HG02571 (cell line): ENCODE measurements at regions not wholly inside any gene's neighbourhood (a gene's known extent, or its start where the extent isn't known, plus 50 kb on each side); places are given as distances from the start of the nearest gene placed in this dataset.
"Not testable (repeated sequence)": the region's sequence is repeated elsewhere in the genome, so short reads cannot be mapped to it uniquely, and the experiment has no call there.

ENCODE experiments used
- ATAC-seq: cut with Tn5 transposase; IDR thresholded peaks from one replicate; pipeline ENCODE4 v1.9.1; 2021; ENCODE audit warnings: mild to moderate bottlenecking, moderate library complexity; ENCODE audit not compliant: unreplicated experiment

- no peak for ATAC-seq
Observed at GRCh38 chr12:102669056-102669455, 188.7 kb upstream of the IGF1 start.

GRCh38 chr12:102666176-102666575 is 185.8 kb upstream of the IGF1 start:
- not testable (repeated sequence) for ATAC-seq

DNA sequence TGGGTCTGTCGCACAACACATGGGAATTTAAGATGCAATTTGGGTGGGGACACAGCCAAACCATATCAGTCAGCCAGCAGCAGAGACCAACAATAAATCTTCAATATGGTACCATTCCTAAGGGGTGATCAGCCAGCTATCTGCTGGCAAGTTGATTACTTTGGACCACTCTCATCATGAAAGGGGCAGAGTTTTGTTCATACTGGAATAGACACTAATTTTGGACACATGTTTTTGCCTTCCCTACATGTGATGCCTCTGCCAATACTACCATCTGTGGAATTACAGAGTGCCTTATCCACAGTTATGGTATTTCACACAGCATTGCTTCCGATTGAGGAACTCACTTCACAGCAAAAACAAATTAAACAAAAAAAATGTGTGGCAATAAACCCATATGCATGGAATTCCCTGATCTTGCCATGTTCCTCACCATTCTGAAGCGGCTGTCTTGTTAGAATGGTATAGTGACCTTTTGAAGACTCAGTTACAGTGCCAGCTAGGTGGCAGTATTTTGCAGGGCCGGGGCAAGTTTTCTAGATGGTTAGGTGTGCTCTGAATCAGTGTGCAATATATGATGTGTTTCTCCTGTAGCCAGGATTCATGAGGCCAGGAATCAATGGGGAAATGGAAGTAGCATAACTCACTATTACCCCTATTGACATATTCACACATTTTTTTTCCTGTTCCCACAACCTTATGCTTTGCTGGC is 179.0 kb upstream of the IGF1 start:
- no peak for ATAC-seq

DNA sequence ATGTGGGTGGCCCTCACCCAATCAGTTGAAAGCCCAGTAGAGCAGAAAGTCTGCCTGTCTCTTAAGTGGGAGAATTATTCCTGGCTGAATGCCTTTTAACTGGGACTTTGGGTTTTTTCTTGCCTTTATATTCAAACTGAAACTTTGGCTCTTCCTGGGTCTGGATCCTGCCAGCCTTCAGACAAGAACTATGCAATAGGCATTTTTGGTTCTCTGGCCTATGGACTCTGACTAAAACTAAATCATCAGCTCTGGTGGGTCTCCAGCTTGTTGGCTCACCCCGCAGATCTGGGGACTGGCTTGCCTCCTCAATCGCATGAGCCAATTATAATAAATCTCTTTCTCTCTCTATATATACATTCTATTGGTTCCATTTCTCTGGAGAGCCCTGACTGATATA is 173.0 kb upstream of the IGF1 start:
- no peak for ATAC-seq

DNA sequence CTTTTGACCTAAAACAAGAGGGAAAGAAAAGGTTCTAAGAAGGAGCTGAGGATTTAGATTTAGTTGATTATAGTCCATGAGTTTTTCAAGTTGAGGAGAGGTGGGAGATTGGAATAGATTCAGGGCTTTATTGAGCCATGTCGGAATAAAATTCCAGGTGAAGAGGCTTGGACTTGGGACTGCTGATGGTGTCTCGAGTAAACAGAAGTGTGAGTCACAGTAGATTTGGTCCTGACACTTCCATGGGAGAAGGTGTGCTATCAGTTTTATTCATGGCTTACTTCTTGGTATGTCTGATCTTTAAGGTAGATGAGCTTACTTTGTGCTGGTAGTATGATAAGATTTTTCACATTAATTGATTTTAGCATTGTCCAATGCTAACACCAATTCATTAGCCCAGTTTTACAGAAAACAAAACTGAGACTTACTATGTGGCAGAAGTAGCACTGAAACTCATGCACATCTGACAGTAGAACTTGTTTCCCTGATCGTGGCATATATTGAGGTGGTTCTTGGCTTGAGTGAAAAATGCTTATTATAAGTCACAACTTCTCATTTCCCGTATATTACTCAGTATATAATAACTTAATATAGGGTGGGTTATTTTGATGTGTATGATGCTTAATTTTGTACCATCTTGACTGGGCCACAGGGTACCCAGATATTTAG is 172.4 kb upstream of the IGF1 start:
- no peak for ATAC-seq

DNA sequence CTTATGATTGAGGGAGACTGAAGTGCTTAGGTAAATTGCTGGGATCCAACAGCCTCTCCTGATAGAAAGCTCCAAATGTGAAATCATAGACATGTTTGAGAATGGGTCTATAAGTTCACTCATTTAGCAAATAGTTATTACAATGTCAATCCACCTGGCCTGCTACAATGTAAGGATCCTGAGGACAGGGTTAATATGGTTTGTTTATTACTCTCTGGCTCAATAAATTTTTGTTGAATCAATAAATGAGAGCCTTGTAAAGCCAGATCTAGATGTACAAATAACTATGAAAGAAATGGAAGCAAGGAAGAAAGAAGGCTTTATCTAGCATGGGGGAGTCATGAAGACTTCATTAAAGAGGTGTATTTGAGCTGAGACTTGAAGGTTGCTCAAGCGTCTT is 165.6 kb upstream of the IGF1 start:
- no peak for ATAC-seq

DNA sequence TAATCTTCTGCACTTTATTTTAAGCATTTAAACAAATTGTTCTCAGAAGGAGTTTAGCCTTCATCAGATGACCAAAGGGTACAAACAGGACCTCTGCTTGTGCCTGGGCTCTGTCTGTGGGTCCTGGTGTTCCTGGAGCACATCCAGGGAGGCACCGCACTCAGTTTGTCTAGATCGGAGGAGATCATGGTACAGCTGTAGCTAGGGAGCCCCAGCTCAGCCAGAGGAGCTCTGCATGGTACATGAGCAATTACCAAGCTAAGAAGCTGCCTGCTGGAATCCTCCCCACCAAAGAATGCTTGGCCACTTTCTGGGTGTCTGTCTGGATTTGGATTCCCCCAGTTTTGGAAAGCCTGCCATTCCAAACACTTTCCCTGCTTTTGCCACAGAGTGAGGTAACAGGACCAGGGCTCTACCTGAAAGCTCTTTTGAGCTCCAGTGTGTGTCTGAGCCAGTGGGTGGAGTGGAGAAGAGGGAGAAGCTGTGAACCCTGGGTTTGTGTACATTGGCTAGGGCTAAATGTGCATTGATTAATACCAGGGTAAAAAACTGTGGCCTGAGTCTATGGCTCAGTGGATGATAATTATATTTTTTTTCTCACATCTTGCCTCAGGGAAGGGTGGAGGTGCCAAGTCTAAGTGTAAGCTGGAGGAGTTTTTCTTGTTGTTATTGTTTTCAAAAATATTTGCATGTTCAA is 163.7 kb upstream of the IGF1 start:
- ATAC-seq = no peak

DNA sequence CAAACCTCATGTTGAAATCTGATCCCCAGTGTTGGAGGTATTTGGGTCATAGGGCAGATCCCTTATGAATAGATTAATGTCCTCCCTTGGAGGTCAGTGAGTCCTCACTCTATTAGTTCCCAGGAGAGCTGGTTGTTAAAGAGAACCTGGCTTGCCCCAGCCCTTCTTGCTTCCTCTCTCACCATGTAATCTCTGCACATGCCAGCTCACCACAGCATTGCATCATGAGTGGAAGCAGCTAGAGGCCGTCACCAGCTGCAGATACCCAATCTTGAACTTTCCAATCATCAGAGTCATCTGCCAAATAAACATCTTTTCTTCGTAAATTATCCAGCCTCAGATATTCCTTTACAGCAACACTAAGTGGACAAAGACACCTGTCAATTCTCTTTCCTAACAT is 161.8 kb upstream of the IGF1 start:
- no peak for ATAC-seq

GRCh38 chr12:102640658-102641057 is 160.3 kb upstream of the IGF1 start:
- peak; percentile 45 for ATAC-seq

GRCh38 chr12:102638777-102639176 is 158.4 kb upstream of the IGF1 start:
- ATAC-seq = no peak

GRCh38 chr12:102633981-102634605 is 153.7 kb upstream of the IGF1 start:
- no peak for ATAC-seq

DNA sequence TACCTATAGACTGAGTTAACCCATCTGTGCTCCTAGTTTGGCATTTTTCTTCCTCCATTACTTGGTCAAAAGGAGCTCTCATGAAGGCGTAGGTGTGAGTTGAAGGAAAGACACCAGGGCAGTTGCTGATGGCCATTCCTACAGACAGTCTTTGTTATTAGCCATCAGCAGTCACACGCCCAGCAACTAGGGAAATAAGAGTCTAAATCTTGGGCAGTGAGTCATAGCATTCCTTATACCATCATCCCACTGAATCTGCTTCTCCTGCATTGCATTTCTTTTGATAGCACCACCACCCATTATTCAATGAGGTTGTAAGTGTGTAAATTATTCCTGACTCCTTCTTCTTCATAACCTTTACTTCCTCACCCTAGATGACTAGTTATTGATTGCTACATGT is 150.9 kb upstream of the IGF1 start:
- ATAC-seq = no peak

DNA sequence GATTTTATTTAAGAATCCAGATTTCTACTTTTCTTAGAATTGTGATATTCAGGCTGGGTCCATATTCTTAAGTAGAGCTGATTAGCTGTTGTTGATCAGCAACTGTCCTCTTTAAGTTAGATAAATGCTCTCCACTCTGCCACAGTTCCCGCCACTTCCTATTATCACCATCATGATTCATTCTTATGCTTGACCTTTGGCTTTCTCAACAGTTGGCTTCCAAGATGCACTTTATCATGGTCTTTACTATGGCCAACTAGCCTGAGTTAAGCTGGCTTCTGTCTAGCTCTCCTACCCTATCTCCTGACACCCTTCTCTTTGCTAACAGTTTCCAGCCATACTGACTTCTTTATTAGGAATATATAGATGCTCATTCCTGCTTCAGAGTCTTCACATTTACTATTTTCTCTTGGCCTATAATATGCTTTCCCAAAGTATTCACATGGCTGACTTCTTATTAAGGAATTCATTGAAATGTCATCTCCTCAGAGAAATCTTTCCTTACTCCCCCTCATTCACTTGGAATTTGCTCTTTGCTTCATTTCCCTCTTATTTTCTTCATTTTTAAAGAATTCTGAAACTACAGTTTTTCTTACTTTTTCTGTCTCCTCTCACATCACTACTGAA is 149.0 kb upstream of the IGF1 start:
- ATAC-seq = no peak

DNA sequence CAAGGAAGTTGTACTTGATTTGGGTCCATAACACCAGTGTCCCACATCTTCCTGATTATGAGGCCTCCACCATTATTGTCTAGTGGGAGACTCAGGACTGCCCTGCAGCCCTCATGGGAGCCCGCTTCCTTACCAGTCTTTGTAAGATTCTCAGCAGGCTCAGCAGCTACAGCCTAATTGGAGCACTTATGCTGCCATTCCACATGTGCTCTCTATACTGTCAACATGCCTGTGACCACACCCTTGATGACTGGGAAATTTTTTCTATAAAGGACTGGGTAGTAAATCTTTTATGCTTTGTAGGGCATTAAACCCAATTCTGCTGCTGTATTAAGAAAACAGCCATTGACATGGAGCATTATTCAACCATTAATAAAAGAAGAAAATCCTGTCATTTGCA is 145.5 kb upstream of the IGF1 start:
- ATAC-seq = no peak

- ATAC-seq = no peak
Observed at GRCh38 chr12:102622618-102623017, 142.3 kb upstream of the IGF1 start.

DNA sequence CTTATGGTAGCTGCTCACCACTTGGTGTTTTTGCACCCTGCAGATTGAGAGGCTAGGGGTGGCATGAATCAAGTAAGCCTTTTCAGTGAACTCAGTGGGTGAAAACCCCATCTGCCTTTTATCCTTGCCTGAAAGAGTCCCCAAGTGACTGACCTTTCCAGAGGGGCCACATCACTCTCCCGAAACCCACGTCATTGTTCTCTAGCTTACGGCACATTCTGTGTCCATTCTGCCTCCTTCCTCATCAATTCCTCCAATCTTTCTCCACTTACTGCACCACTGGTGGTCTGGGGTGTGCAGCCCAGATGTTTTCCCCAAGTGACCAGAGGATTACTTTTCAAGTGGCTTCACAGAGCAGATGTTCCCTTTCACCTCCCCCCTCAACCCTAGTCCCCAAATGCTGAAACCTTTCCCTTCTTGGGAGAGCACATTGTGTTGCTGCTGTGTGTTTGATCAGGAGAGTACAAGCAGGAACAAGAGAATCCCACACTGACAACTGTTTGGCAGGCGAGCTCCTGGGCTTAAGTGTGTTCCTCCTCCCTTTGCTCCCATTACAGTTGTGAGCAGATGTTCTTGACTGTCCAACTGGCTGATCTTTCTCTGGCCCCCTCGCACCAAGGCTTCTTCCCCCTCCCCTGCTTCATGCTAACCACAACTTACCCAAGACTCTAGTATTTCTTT is 138.0 kb upstream of the IGF1 start:
- ATAC-seq = no peak

DNA sequence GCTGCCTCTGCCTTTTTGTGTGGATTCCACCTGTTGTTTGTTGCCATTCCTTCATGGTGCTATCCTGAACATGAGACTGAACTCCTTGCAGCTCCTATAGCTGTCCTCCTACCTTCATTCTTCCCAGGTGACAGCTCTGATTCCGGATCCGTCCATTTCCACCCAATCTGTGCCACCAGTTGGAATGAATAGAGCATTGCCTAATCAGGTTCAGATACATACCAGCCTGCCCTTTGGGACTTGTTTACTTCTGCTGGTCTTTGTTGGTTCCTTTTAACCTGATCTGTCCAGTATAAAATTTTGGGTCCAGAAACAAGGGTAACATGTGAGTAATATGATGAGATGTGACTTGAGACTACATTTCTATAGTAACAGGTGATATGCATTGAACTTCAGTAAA is 136.3 kb upstream of the IGF1 start:
- no peak for ATAC-seq

GRCh38 chr12:102611995-102612394 is 131.6 kb upstream of the IGF1 start:
- ATAC-seq = no peak

DNA sequence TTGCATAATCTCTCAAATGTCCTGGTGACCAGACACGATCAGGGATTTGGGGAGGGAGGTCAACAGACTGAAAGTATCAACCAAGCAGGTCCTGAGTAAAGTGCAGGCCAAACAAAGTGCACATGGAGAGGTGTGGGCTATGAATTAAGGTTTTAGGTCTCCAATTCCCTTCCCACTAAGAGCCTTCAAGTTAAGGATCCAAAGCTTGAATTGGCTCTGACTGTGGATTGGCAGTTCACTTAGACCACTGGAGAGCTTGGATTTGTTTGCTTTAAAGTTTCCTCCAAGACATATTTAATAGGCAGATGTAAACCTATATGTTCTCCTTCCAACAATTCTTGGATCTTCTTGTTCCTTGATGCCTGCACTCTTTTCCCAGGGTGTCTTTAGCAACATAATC is 129.6 kb upstream of the IGF1 start:
- ATAC-seq = no peak

- ATAC-seq = no peak
Observed at GRCh38 chr12:102603021-102603420, 122.7 kb upstream of the IGF1 start.

GRCh38 chr12:102602521-102602920 is 122.2 kb upstream of the IGF1 start:
- no peak for ATAC-seq
